ENCODE measurements at regions not wholly inside any gene's neighbourhood (a gene's known extent, or its start where the extent isn't known, plus 50 kb on each side); places are given as distances from the start of the nearest gene placed in this dataset.

DNA sequence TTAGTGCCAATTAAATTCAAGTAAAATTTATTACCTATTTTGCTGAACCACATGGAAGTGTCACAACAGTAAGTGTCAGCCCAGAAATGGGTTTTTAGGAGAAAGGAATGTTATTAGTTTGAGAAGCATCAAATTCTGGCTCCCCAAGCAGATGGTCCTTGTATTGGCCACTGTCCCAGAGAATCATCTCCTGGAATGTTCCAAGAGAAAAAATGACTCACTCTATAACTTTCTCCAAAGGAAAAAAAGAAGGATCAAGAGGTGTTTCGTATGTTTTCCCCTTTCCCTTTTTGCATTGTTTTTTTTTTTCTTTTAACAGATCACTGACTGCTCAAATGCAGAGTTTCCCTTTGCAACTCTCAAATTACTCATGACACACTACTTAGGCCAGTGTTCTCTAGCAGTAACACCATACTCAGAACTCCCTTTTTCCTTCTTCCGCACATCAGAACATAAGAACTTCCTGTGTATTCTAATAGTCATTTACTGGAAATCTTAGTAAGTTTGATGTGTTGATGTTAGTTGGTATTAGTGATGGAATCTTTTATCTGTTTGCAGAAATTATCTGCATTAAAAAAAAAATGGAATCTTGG lies 390.3 kb downstream of the GPD2 start:
- H3K79me2 ChIP-seq (ENCODE audit: control insufficient read depth, insufficient read depth, low read length): no peaks in the 10 kb centered on the region
- POLR2A ChIA-PET: no interaction called here
- no peaks in the 10 kb centered on the region for H3K4me1 ChIP-seq (ENCODE audit: control insufficient read depth, extremely low read depth, insufficient read depth, low read length)
- H4K20me1 ChIP-seq (replicated peaks; ENCODE audit: control insufficient read depth, extremely low read depth, insufficient read depth, low read length): no peaks in the 10 kb centered on the region
- CTCF ChIA-PET: no interaction called here
- FAIRE-seq (no peak), DNase-seq (ENCODE audit: low read depth, low spot score) (no peak)
- no peak overlapping the region for H3K4me2 ChIP-seq (ENCODE audit: insufficient read depth, low read length)
- H3K9me3 ChIP-seq (replicated peaks; ENCODE audit: control insufficient read depth, insufficient read depth, low read length): no peaks in the 10 kb centered on the region
- dilution Hi-C loops (cut with MboI; ENCODE audit: extremely low pct_ligation_motif_present, low sequenced_read_pairs): no loop called here
- no peaks in the 10 kb centered on the region for H3K36me3 ChIP-seq (ENCODE audit: control insufficient read depth in 2 of 2, extremely low read depth in 1 of 2, insufficient read depth in 2 of 2, low read length in 2 of 2)
- intact Hi-C loops (cut with micrococcal nuclease): no loop called here
- no peak overlapping the region for H3K4me3 ChIP-seq (replicated peaks in 1 of 3; ENCODE audit: insufficient read depth in 1 of 3, low read depth in 1 of 3, low read length in 3 of 3)
- no TSS peak for BruUV-seq (replicated peaks)
- H2AFZ ChIP-seq (ENCODE audit: low read depth, low read length): no peak overlapping the region
- no peaks in the 10 kb centered on the region for H3K9me1 ChIP-seq (replicated peaks; ENCODE audit: control insufficient read depth, extremely low read depth, insufficient read depth, low read length)
- no peak overlapping the region for H3K27ac ChIP-seq (ENCODE audit: insufficient read depth, low read depth, low read length)
- no peak for TF ChIP-seq FOS (IDR thresholded peaks at IDR 0.05; ENCODE audit: borderline replicate concordance, insufficient read depth, low read length)
- no peak overlapping the region for H3K9ac ChIP-seq (replicated peaks; ENCODE audit: extremely low read depth, insufficient read depth, low read length)
- no peaks in the 10 kb centered on the region for H3K27me3 ChIP-seq (ENCODE audit: control insufficient read depth in 2 of 2, insufficient read depth in 2 of 2, low read length in 2 of 2)

DNA sequence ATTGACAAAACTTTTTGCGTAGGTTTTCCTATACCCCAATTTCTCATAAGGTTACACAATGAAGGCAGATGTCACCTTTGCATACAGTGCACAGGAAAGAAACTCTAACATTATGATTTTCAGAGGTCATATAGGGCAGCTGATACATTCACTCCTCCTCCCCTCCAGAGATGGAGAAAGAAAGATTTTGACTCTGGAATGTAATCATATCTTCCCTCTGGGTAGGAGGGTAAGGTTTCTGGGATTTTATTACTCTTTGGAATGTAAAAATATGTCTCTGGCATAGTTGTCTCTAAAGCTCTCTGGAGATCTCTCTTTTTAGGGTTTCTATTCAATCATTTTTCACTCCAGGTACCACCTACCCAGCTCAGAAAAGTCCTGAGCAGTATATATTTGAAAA lies 398.3 kb downstream of the GPD2 start:
- intact Hi-C loops (cut with micrococcal nuclease) (no loop called here), dilution Hi-C loops (cut with MboI; ENCODE audit: extremely low pct_ligation_motif_present, low sequenced_read_pairs) (no loop called here)
- BruUV-seq (replicated peaks): no TSS peak
- H3K4me1 ChIP-seq (ENCODE audit: control insufficient read depth, extremely low read depth, insufficient read depth, low read length): no peaks in the 10 kb centered on the region
- H3K4me3 ChIP-seq (replicated peaks in 1 of 3; ENCODE audit: insufficient read depth in 1 of 3, low read depth in 1 of 3, low read length in 3 of 3): no peak overlapping the region
- no peaks in the 10 kb centered on the region for H3K9me1 ChIP-seq (replicated peaks; ENCODE audit: control insufficient read depth, extremely low read depth, insufficient read depth, low read length)
- H4K20me1 ChIP-seq (replicated peaks; ENCODE audit: control insufficient read depth, extremely low read depth, insufficient read depth, low read length): no peaks in the 10 kb centered on the region
- FAIRE-seq: no peak
- no peaks in the 10 kb centered on the region for H3K79me2 ChIP-seq (ENCODE audit: control insufficient read depth, insufficient read depth, low read length)
- no peak overlapping the region for H3K9ac ChIP-seq (replicated peaks; ENCODE audit: extremely low read depth, insufficient read depth, low read length)
- TF ChIP-seq JUN (IDR thresholded peaks at IDR 0.05; ENCODE audit: borderline replicate concordance, insufficient read depth, insufficient read length, low read depth) (no peak), POLR2A (IDR thresholded peaks at IDR 0.05; ENCODE audit: low read depth, low read length) (no peak)
- H3K27ac ChIP-seq (ENCODE audit: insufficient read depth, low read depth, low read length): no peak overlapping the region
- no peak overlapping the region for H2AFZ ChIP-seq (ENCODE audit: low read depth, low read length)
- ChIA-PET CTCF (interaction anchor here (0.6 kb wide), 1 partner anchor 51 kb away, joined by 3 read pairs; no protein-coding TSS in a partner anchor), POLR2A (no interaction called here)
- H3K9me3 ChIP-seq (replicated peaks; ENCODE audit: control insufficient read depth, insufficient read depth, low read length): no peaks in the 10 kb centered on the region
- no peak overlapping the region for H3K4me2 ChIP-seq (ENCODE audit: insufficient read depth, low read length)
- no peaks in the 10 kb centered on the region for H3K36me3 ChIP-seq (ENCODE audit: control insufficient read depth in 2 of 2, extremely low read depth in 1 of 2, insufficient read depth in 2 of 2, low read length in 2 of 2)
- no peaks in the 10 kb centered on the region for H3K27me3 ChIP-seq (ENCODE audit: control insufficient read depth in 2 of 2, insufficient read depth in 2 of 2, low read length in 2 of 2)
- DNase-seq (ENCODE audit: low read depth, low spot score): no peak

All from endothelial cell of umbilical vein (primary cell).